ENCODE measurements at regions not wholly inside any gene's neighbourhood (a gene's known extent, or its start where the extent isn't known, plus 50 kb on each side); places are given as distances from the start of the nearest gene placed in this dataset.

DNA sequence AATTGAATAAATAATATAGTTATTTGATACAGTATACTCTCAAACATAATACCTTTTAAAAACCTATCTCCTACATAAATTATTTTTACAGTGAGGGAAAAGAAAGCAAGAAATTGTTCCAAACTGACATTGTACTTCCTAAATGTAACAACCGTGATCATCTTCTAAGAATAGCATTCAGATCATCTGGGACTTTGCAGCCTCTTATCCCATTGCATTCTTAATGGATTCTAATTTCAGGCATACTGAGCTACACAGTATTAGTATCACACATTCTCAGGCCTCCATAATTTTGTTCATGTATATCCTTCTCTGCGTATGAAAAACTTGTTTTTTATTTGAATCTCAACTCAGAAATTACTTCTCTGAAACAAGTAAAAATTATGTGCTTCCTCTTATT lies 1134.7 kb upstream of the CDH2 start:
- no peaks in the 10 kb centered on the region for H3K9me3 ChIP-seq (ENCODE audit: control insufficient read depth in 2 of 2, low read length in 2 of 2)
- H3K4me3 ChIP-seq (ENCODE audit: low read length in 2 of 2) = no peak overlapping the region
- H3K4me1 ChIP-seq (ENCODE audit: control insufficient read depth in 2 of 2, insufficient read depth in 2 of 2, low read length in 2 of 2) = no peaks in the 10 kb centered on the region
- no peaks in the 10 kb centered on the region for H3K36me3 ChIP-seq (ENCODE audit: control insufficient read depth in 2 of 2, insufficient read depth in 2 of 2, low read length in 2 of 2)
- H3K9ac ChIP-seq (ENCODE audit: low read depth in 1 of 2, low read length in 2 of 2) = no peak overlapping the region
- H3K27me3 ChIP-seq (ENCODE audit: control insufficient read depth in 2 of 2, insufficient read depth in 2 of 2, low read length in 2 of 2) = no peaks in the 10 kb centered on the region
- H3K27ac ChIP-seq (ENCODE audit: low read depth in 2 of 2, low read length in 2 of 2) = no peak overlapping the region

DNA sequence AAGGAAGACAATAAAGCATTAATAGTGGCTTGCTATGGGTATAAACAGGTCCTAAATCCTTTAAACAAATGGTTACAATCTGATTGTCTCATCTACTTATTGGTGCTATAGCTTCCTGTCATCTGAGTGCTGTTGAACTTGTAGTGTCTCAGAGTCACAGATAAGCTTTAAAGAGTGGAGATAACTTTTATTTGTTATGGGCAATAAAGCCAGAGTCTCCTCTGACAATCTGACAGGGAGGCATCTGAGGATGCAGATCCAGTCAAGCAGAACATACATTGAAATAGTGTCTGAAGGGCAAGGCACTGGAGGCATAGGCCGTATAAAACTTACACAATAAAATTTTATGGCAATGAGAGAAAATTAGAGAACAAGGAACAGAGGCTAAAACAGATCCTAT lies 1132.4 kb upstream of the CDH2 start:
- H3K27ac ChIP-seq (ENCODE audit: low read depth in 2 of 2, low read length in 2 of 2) = no peak overlapping the region
- H3K4me1 ChIP-seq (ENCODE audit: control insufficient read depth in 2 of 2, insufficient read depth in 2 of 2, low read length in 2 of 2) = no peaks in the 10 kb centered on the region
- H3K9me3 ChIP-seq (ENCODE audit: control insufficient read depth in 2 of 2, low read length in 2 of 2) = peaks cover 0 to 2% of the 10 kb centered on the region in 2 donors
- H3K9ac ChIP-seq (ENCODE audit: low read depth in 1 of 2, low read length in 2 of 2) = no peak overlapping the region
- H3K4me3 ChIP-seq (ENCODE audit: low read length in 2 of 2) = no peak overlapping the region
- no peaks in the 10 kb centered on the region for H3K27me3 ChIP-seq (ENCODE audit: control insufficient read depth in 2 of 2, insufficient read depth in 2 of 2, low read length in 2 of 2)
- no peaks in the 10 kb centered on the region for H3K36me3 ChIP-seq (ENCODE audit: control insufficient read depth in 2 of 2, insufficient read depth in 2 of 2, low read length in 2 of 2)

DNA sequence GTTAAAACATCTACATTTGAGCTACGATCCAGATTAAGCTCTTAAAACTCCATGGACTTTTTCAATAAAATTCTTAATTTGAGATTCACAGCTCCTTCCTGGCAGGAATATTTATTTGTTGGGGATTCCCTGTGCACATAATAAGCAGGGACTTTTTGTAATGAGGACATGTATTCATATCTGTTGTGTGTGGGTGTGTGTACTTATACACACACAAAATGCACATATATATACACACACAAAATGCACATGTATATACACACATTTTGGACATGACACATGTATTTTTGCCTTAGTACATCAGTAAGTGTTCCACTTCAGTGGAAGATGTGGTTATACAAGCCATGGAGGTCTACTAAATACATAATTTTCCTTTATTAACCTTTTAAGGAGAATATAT lies 1131.1 kb upstream of the CDH2 start:
- no peak overlapping the region for H3K27ac ChIP-seq (ENCODE audit: low read depth in 2 of 2, low read length in 2 of 2)
- no peaks in the 10 kb centered on the region for H3K27me3 ChIP-seq (ENCODE audit: control insufficient read depth in 2 of 2, insufficient read depth in 2 of 2, low read length in 2 of 2)
- no peak overlapping the region for H3K9ac ChIP-seq (ENCODE audit: low read depth in 1 of 2, low read length in 2 of 2)
- peaks cover under 1 to 2% of the 10 kb centered on the region in 2 donors for H3K9me3 ChIP-seq (ENCODE audit: control insufficient read depth in 2 of 2, low read length in 2 of 2)
- H3K36me3 ChIP-seq (ENCODE audit: control insufficient read depth in 2 of 2, insufficient read depth in 2 of 2, low read length in 2 of 2) = no peaks in the 10 kb centered on the region
- H3K4me1 ChIP-seq (ENCODE audit: control insufficient read depth in 2 of 2, insufficient read depth in 2 of 2, low read length in 2 of 2) = no peaks in the 10 kb centered on the region
- no peak overlapping the region for H3K4me3 ChIP-seq (ENCODE audit: low read length in 2 of 2)

DNA sequence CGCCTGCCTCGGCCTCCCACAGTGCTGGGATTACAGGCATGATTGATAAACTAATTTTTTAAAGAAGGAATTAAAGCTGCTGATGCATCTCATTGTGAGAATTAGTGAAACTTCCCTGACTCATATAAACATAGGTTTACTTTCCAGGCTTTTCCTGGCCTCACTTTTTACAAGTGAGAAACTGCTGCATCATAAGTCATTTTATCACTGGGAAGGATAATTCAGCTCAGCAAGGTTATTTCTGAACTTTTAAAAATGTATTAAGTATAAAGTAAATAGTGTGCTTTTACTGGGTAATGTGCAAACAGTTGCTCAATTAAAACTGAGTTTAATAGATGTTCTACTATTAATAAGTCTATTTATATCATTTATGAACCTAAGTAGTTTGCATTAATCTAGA lies 1130.3 kb upstream of the CDH2 start:
- Histone ChIP-seq H3K9me3 (ENCODE audit: control insufficient read depth in 2 of 2, low read length in 2 of 2) (peaks cover 2% of the 10 kb centered on the region in 2 donors), H3K36me3 (ENCODE audit: control insufficient read depth in 2 of 2, insufficient read depth in 2 of 2, low read length in 2 of 2) (no peaks in the 10 kb centered on the region), H3K9ac (ENCODE audit: low read depth in 1 of 2, low read length in 2 of 2) (no peak overlapping the region), H3K27me3 (ENCODE audit: control insufficient read depth in 2 of 2, insufficient read depth in 2 of 2, low read length in 2 of 2) (no peaks in the 10 kb centered on the region), H3K4me1 (ENCODE audit: control insufficient read depth in 2 of 2, insufficient read depth in 2 of 2, low read length in 2 of 2) (no peaks in the 10 kb centered on the region), H3K4me3 (ENCODE audit: low read length in 2 of 2) (no peak overlapping the region), H3K27ac (ENCODE audit: low read depth in 2 of 2, low read length in 2 of 2) (no peak overlapping the region)

DNA sequence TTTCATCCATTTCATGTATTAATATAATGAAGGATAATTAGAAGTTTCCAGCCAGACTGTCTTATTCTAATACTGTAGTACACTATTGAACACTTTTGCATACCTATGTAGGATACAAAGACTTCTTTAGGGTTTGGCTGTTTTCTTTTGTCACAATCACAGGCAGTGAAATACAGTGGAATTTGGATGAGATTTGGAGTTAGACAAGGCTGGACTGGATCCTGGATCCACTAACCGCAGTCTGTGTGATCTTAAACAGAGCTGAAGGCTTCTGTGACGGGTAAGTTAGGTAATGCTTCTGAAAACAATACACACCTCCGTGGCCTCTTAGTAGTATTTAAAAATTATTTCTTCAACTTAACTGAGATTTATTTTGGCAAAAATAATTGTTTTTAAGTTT lies 1128.6 kb upstream of the CDH2 start:
- H3K9me3 ChIP-seq (ENCODE audit: control insufficient read depth in 2 of 2, low read length in 2 of 2) = peaks cover 2% of the 10 kb centered on the region in 2 donors
- H3K4me3 ChIP-seq (ENCODE audit: low read length in 2 of 2) = no peak overlapping the region
- H3K36me3 ChIP-seq (ENCODE audit: control insufficient read depth in 2 of 2, insufficient read depth in 2 of 2, low read length in 2 of 2) = no peaks in the 10 kb centered on the region
- no peaks in the 10 kb centered on the region for H3K4me1 ChIP-seq (ENCODE audit: control insufficient read depth in 2 of 2, insufficient read depth in 2 of 2, low read length in 2 of 2)
- H3K27ac ChIP-seq (ENCODE audit: low read depth in 2 of 2, low read length in 2 of 2) = no peak overlapping the region
- H3K27me3 ChIP-seq (ENCODE audit: control insufficient read depth in 2 of 2, insufficient read depth in 2 of 2, low read length in 2 of 2) = no peaks in the 10 kb centered on the region
- no peak overlapping the region for H3K9ac ChIP-seq (ENCODE audit: low read depth in 1 of 2, low read length in 2 of 2)

DNA sequence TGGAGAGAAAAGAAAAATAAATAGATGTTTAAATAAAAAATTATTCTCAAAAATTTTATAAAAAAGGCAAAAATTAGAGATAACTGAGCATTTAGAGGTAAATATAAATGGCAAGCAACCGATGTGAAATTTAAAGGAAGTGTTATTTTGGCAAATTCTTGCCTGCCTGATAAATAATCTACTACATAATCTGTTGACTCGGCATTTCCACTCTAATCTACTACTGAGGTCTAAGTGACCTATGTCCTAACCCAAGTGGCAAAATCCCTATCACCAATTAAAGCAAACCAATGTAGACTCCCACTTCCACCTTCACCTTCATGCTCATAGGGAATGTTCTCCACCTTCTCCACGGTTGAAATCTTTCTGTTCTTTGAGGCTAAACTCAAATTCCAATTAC lies 1124.1 kb upstream of the CDH2 start:
- Histone ChIP-seq H3K9me3 (ENCODE audit: control insufficient read depth in 2 of 2, low read length in 2 of 2) (peaks cover 2% of the 10 kb centered on the region in 2 donors), H3K36me3 (ENCODE audit: control insufficient read depth in 2 of 2, insufficient read depth in 2 of 2, low read length in 2 of 2) (no peaks in the 10 kb centered on the region), H3K4me3 (ENCODE audit: low read length in 2 of 2) (no peak overlapping the region), H3K27ac (ENCODE audit: low read depth in 2 of 2, low read length in 2 of 2) (no peak overlapping the region), H3K27me3 (ENCODE audit: control insufficient read depth in 2 of 2, insufficient read depth in 2 of 2, low read length in 2 of 2) (no peaks in the 10 kb centered on the region), H3K4me1 (ENCODE audit: control insufficient read depth in 2 of 2, insufficient read depth in 2 of 2, low read length in 2 of 2) (no peaks in the 10 kb centered on the region), H3K9ac (ENCODE audit: low read depth in 1 of 2, low read length in 2 of 2) (no peak overlapping the region)

DNA sequence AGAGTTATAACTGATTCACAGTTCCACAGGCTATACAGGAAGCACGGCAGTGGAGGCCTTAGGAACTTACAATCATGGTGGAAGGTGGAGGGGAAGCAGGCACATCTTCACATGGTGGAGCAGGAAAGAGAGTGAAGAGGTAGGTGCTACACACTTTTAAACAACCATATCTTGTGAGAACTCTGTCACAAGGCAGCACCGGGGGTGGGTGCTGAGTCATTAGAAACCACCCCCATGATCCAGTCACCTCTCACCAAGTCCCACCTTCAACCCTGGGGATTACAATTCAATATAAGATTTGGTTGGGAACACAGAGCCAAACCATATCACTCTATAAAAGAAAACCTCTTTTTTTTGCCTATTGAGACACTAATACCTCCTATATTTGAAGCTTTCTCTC lies 1108.5 kb upstream of the CDH2 start:
- Histone ChIP-seq H3K27me3 (ENCODE audit: control insufficient read depth in 2 of 2, insufficient read depth in 2 of 2, low read length in 2 of 2) (no peaks in the 10 kb centered on the region), H3K9ac (ENCODE audit: low read depth in 1 of 2, low read length in 2 of 2) (no peak overlapping the region), H3K9me3 (ENCODE audit: control insufficient read depth in 2 of 2, low read length in 2 of 2) (peaks cover 0 to 3% of the 10 kb centered on the region in 2 donors), H3K27ac (ENCODE audit: low read depth in 2 of 2, low read length in 2 of 2) (no peak overlapping the region), H3K4me1 (ENCODE audit: control insufficient read depth in 2 of 2, insufficient read depth in 2 of 2, low read length in 2 of 2) (no peaks in the 10 kb centered on the region), H3K36me3 (ENCODE audit: control insufficient read depth in 2 of 2, insufficient read depth in 2 of 2, low read length in 2 of 2) (no peaks in the 10 kb centered on the region), H3K4me3 (ENCODE audit: low read length in 2 of 2) (no peak overlapping the region)

DNA sequence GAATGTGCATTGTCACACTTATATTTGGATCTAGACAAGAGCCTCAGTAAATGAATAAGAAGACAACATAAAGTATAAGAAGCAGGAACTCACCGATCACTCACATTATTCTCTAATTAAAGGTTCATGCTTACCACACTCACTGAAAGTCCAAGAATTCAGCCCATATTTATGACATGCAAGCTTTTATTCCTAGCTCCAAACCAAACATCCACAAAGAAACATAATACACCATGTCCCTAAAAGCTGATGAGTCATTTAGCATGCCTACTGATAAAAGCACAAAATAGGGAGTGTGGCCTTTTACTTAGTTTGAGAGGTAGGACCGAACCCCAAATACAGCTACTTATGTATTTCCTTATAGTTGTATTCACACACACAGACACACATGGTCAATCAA lies 1094.6 kb upstream of the CDH2 start:
- H3K36me3 ChIP-seq (ENCODE audit: control insufficient read depth in 2 of 2, insufficient read depth in 2 of 2, low read length in 2 of 2) = no peaks in the 10 kb centered on the region
- no peaks in the 10 kb centered on the region for H3K27me3 ChIP-seq (ENCODE audit: control insufficient read depth in 2 of 2, insufficient read depth in 2 of 2, low read length in 2 of 2)
- H3K9ac ChIP-seq (ENCODE audit: low read depth in 1 of 2, low read length in 2 of 2) = no peak overlapping the region
- no peaks in the 10 kb centered on the region for H3K9me3 ChIP-seq (ENCODE audit: control insufficient read depth in 2 of 2, low read length in 2 of 2)
- H3K27ac ChIP-seq (ENCODE audit: low read depth in 2 of 2, low read length in 2 of 2) = no peak overlapping the region
- no peaks in the 10 kb centered on the region for H3K4me1 ChIP-seq (ENCODE audit: control insufficient read depth in 2 of 2, insufficient read depth in 2 of 2, low read length in 2 of 2)
- no peak overlapping the region for H3K4me3 ChIP-seq (ENCODE audit: low read length in 2 of 2)

DNA sequence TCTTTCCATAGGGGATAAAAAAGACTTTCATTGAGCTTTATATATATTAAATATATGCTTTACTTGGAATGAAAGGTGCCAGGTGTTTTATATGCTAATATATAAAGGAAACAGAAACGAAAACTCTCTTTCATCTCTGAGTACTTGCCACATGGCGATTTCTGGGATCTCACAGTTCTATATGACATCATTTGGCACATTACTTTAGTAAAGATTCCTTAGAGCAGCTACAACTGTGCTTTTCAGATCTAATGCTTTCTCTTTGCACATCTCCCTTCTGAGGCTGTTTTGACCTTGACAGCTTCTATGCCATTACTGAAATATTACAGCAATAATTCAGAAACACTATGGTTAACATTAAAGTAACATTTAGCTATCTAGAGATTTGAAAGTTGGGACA lies 1082.9 kb upstream of the CDH2 start:
- H3K4me1 ChIP-seq (ENCODE audit: control insufficient read depth in 2 of 2, insufficient read depth in 2 of 2, low read length in 2 of 2) = no peaks in the 10 kb centered on the region
- no peak overlapping the region for H3K4me3 ChIP-seq (ENCODE audit: low read length in 2 of 2)
- no peak overlapping the region for H3K9ac ChIP-seq (ENCODE audit: low read depth in 1 of 2, low read length in 2 of 2)
- H3K27me3 ChIP-seq (ENCODE audit: control insufficient read depth in 2 of 2, insufficient read depth in 2 of 2, low read length in 2 of 2) = no peaks in the 10 kb centered on the region
- H3K9me3 ChIP-seq (ENCODE audit: control insufficient read depth in 2 of 2, low read length in 2 of 2) = peaks cover 0 to 2% of the 10 kb centered on the region in 2 donors
- no peak overlapping the region for H3K27ac ChIP-seq (ENCODE audit: low read depth in 2 of 2, low read length in 2 of 2)
- H3K36me3 ChIP-seq (ENCODE audit: control insufficient read depth in 2 of 2, insufficient read depth in 2 of 2, low read length in 2 of 2) = no peaks in the 10 kb centered on the region

DNA sequence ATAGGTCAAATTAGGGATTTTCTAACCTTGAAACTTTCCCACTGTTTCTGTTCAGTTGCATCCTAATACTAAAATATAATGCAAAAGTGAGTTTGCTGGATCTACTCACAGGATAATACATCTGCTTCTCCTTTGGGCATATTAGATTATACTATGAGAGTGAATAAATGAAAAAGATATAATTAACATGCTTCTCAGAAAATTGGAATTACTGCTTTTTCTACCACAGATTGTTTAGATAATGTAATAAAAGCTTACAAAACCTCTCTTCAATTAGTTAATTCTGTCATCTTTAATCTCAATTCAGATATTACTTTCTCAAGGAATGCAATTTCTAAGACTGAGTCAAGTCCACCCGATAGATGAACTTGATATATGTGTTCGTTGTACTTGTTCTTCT lies 1077.2 kb upstream of the CDH2 start:
- H3K27me3 ChIP-seq (ENCODE audit: control insufficient read depth in 2 of 2, insufficient read depth in 2 of 2, low read length in 2 of 2) = no peaks in the 10 kb centered on the region
- H3K36me3 ChIP-seq (ENCODE audit: control insufficient read depth in 2 of 2, insufficient read depth in 2 of 2, low read length in 2 of 2) = no peaks in the 10 kb centered on the region
- H3K9me3 ChIP-seq (ENCODE audit: control insufficient read depth in 2 of 2, low read length in 2 of 2) = peaks cover 0 to 2% of the 10 kb centered on the region in 2 donors
- no peaks in the 10 kb centered on the region for H3K4me1 ChIP-seq (ENCODE audit: control insufficient read depth in 2 of 2, insufficient read depth in 2 of 2, low read length in 2 of 2)
- H3K4me3 ChIP-seq (ENCODE audit: low read length in 2 of 2) = no peak overlapping the region
- no peak overlapping the region for H3K9ac ChIP-seq (ENCODE audit: low read depth in 1 of 2, low read length in 2 of 2)
- no peak overlapping the region for H3K27ac ChIP-seq (ENCODE audit: low read depth in 2 of 2, low read length in 2 of 2)

DNA sequence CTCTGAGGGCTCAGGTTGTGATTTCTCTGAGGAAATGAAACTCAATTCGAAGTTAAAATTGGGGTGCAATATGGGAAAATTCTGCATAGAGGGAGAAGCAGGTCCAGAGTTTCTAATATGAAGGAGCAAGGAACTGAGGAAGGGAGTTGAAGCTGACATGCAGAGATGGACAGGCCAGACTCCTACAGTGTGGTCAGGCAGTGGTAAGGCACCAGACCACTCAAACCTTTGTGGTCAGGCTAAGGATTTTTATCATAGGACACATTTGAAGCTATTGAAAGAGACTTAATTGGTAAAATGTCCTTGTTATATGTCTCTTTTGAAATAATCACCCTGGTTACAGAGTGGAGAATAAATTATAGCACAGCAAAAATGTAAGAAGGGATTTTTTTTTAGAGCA lies 1074.8 kb upstream of the CDH2 start:
- Histone ChIP-seq H3K9ac (ENCODE audit: low read depth in 1 of 2, low read length in 2 of 2) (no peak overlapping the region), H3K36me3 (ENCODE audit: control insufficient read depth in 2 of 2, insufficient read depth in 2 of 2, low read length in 2 of 2) (no peaks in the 10 kb centered on the region), H3K27ac (ENCODE audit: low read depth in 2 of 2, low read length in 2 of 2) (no peak overlapping the region), H3K4me3 (ENCODE audit: low read length in 2 of 2) (no peak overlapping the region), H3K4me1 (ENCODE audit: control insufficient read depth in 2 of 2, insufficient read depth in 2 of 2, low read length in 2 of 2) (no peaks in the 10 kb centered on the region), H3K27me3 (ENCODE audit: control insufficient read depth in 2 of 2, insufficient read depth in 2 of 2, low read length in 2 of 2) (no peaks in the 10 kb centered on the region), H3K9me3 (ENCODE audit: control insufficient read depth in 2 of 2, low read length in 2 of 2) (peaks cover 0 to 2% of the 10 kb centered on the region in 2 donors)

Data from mucosa of rectum (tissue), 2 donors.